Astrocyte (in vitro differentiated cells and primary cell): ENCODE measurements at regions not wholly inside any gene's neighbourhood (a gene's known extent, or its start where the extent isn't known, plus 50 kb on each side); places are given as distances from the start of the nearest gene placed in this dataset.

Experiments used
- CTCF ChIP-seq: IDR thresholded peaks from 2 replicates; pipeline ENCODE4 v1.5.1; 2011; ENCODE audit warnings: low read depth, mild to moderate bottlenecking, inconsistent platforms, low read length, moderate library complexity; ENCODE audit not compliant: insufficient read depth
- EZH2 ChIP-seq: IDR thresholded peaks from 2 replicates; pipeline ENCODE4 v1.6.1; 2012; ENCODE audit warnings: mild to moderate bottlenecking, low read length, inconsistent platforms; ENCODE audit not compliant: insufficient read depth

GRCh38 chrX:151073767-151074166, 90.6 kb downstream of the HMGB3 start:
- TF ChIP-seq CTCF (no peak), EZH2 (no peak)
